Gastroesophageal sphincter (tissue), 3 donors: ENCODE measurements at regions not wholly inside any gene's neighbourhood (a gene's known extent, or its start where the extent isn't known, plus 50 kb on each side); places are given as distances from the start of the nearest gene placed in this dataset.

Source experiments
- EP300 ChIP-seq: sonication (generic); formaldehyde crosslinking; IDR thresholded peaks from one replicate; pipeline ENCODE4 v1.6.1; 2017; ENCODE audit warnings: antibody characterized with exemption, mild to moderate bottlenecking
- POLR2AphosphoS5 ChIP-seq: sonication (generic); formaldehyde crosslinking; IDR thresholded peaks from one replicate; pipeline ENCODE4 v1.6.1; 2017; ENCODE audit warnings: antibody characterized with exemption
- TF ChIP-seq, protein P1 (sequence below), 4 experiments: fragments of 200-600 bp in 2 of 4; fragments of 450-650 bp in 2 of 4; sonication (generic) in 1 of 4; IDR thresholded peaks; one replicate each; pipeline ENCODE4 v1.5.1; 2017 to 2019; ENCODE audit warnings: antibody characterized with exemption in 4 of 4, mild to moderate bottlenecking in 2 of 4, moderate library complexity in 2 of 4

- TF ChIP-seq, protein P1, sequence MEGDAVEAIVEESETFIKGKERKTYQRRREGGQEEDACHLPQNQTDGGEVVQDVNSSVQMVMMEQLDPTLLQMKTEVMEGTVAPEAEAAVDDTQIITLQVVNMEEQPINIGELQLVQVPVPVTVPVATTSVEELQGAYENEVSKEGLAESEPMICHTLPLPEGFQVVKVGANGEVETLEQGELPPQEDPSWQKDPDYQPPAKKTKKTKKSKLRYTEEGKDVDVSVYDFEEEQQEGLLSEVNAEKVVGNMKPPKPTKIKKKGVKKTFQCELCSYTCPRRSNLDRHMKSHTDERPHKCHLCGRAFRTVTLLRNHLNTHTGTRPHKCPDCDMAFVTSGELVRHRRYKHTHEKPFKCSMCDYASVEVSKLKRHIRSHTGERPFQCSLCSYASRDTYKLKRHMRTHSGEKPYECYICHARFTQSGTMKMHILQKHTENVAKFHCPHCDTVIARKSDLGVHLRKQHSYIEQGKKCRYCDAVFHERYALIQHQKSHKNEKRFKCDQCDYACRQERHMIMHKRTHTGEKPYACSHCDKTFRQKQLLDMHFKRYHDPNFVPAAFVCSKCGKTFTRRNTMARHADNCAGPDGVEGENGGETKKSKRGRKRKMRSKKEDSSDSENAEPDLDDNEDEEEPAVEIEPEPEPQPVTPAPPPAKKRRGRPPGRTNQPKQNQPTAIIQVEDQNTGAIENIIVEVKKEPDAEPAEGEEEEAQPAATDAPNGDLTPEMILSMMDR (IDR thresholded peaks at IDR 0.05) = no peak
- TF ChIP-seq EP300 = no peak
- TF ChIP-seq POLR2AphosphoS5 = no peak
These were observed 80.7 kb upstream of the MAGI2 start for GRCh38 chr7:79534128-79534527.
